ENCODE measurements at regions not wholly inside any gene's neighbourhood (a gene's known extent, or its start where the extent isn't known, plus 50 kb on each side); places are given as distances from the start of the nearest gene placed in this dataset.

DNA sequence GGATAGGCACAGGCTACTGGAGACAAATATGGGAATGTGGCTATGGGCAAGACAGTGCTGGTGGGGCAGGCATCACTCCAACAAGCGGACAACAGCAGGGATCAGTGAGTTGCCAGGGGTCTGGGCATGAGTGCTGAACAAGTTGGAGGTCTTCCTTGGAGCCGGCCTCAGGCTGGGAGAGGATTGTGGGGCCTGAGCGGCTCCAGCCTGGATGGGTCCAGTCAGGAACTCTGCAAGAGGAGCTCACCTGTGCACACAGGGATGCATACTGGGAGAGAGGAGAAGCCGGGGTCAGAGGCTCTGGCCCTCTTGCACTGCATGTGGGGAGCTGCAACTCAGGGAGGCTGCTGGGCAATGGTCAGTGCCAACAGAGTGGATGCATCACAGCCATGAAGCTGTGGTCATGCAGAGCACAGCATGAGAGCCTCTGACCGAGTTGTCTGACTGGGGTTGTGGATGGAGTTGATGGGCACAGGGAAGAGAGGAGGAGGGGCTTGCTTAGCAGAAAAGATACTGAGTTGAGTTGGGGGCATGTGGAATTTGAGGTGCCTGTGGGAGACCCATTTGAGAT lies 204.0 kb upstream of the ZNF32 start:
- TF ChIP-seq, protein P1, sequence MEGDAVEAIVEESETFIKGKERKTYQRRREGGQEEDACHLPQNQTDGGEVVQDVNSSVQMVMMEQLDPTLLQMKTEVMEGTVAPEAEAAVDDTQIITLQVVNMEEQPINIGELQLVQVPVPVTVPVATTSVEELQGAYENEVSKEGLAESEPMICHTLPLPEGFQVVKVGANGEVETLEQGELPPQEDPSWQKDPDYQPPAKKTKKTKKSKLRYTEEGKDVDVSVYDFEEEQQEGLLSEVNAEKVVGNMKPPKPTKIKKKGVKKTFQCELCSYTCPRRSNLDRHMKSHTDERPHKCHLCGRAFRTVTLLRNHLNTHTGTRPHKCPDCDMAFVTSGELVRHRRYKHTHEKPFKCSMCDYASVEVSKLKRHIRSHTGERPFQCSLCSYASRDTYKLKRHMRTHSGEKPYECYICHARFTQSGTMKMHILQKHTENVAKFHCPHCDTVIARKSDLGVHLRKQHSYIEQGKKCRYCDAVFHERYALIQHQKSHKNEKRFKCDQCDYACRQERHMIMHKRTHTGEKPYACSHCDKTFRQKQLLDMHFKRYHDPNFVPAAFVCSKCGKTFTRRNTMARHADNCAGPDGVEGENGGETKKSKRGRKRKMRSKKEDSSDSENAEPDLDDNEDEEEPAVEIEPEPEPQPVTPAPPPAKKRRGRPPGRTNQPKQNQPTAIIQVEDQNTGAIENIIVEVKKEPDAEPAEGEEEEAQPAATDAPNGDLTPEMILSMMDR (IDR thresholded peaks at IDR 0.05) = no peak
- TF ChIP-seq, protein P2, sequence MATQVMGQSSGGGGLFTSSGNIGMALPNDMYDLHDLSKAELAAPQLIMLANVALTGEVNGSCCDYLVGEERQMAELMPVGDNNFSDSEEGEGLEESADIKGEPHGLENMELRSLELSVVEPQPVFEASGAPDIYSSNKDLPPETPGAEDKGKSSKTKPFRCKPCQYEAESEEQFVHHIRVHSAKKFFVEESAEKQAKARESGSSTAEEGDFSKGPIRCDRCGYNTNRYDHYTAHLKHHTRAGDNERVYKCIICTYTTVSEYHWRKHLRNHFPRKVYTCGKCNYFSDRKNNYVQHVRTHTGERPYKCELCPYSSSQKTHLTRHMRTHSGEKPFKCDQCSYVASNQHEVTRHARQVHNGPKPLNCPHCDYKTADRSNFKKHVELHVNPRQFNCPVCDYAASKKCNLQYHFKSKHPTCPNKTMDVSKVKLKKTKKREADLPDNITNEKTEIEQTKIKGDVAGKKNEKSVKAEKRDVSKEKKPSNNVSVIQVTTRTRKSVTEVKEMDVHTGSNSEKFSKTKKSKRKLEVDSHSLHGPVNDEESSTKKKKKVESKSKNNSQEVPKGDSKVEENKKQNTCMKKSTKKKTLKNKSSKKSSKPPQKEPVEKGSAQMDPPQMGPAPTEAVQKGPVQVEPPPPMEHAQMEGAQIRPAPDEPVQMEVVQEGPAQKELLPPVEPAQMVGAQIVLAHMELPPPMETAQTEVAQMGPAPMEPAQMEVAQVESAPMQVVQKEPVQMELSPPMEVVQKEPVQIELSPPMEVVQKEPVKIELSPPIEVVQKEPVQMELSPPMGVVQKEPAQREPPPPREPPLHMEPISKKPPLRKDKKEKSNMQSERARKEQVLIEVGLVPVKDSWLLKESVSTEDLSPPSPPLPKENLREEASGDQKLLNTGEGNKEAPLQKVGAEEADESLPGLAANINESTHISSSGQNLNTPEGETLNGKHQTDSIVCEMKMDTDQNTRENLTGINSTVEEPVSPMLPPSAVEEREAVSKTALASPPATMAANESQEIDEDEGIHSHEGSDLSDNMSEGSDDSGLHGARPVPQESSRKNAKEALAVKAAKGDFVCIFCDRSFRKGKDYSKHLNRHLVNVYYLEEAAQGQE (IDR thresholded peaks at IDR 0.05; ENCODE audit: insufficient read depth in 1 of 2, low read depth in 2 of 2, low read length in 1 of 2) = no peak
